Prostate gland (tissue), 2 donors: ENCODE measurements at regions not wholly inside any gene's neighbourhood (a gene's known extent, or its start where the extent isn't known, plus 50 kb on each side); places are given as distances from the start of the nearest gene placed in this dataset.

Source experiments
- DNase-seq: peaks from one replicate; pipeline ENCODE4 v3.0.0-alpha.2; 2019; ENCODE audit warnings: low spot score
- H3K27ac ChIP-seq, 2 donors: fragments of 200-600 bp; sonication (generic); 2 replicates each; pipeline ENCODE4 v1.5.1; 2017 to 2019
- H3K27me3 ChIP-seq: fragments of 200-600 bp; sonication (generic); replicated peaks from 2 replicates; pipeline ENCODE4 v1.5.1; 2019; ENCODE audit not compliant: insufficient read depth
- H3K36me3 ChIP-seq, 2 donors: fragments of 200-600 bp; sonication (generic); 1 replicate in 1 of 2; 2 replicates in 1 of 2; pipeline versions ENCODE4 v1.5.1 to v1.8.1; 2017 to 2019
- H3K4me1 ChIP-seq: fragments of 200-600 bp; sonication (generic); replicated peaks from 2 replicates; pipeline ENCODE4 v1.5.1; 2019
- H3K4me3 ChIP-seq, 2 donors: fragments of 200-600 bp; sonication (generic); 2 replicates each; pipeline ENCODE4 v1.5.1; 2017 to 2019
- H3K9me3 ChIP-seq: fragments of 200-600 bp; sonication (generic); 2 replicates; pipeline ENCODE4 v1.5.1; 2017
- CTCF ChIP-seq, 4 experiments: fragments of 200-600 bp in 2 of 4; fragments of 450-650 bp in 2 of 4; sonication (generic) in 2 of 4; IDR thresholded peaks; 1 replicate in 3 of 4; 2 replicates in 1 of 4; pipeline ENCODE4 v1.5.1; 2016 to 2019; ENCODE audit warnings: antibody characterized with exemption in 4 of 4, mild to moderate bottlenecking in 2 of 4, moderate library complexity in 2 of 4
- POLR2A ChIP-seq: fragments of 450-650 bp; IDR thresholded peaks from one replicate; pipeline ENCODE4 v1.6.1; 2016; ENCODE audit warnings: antibody characterized with exemption, mild to moderate bottlenecking
- POLR2AphosphoS5 ChIP-seq: sonication (generic); formaldehyde crosslinking; IDR thresholded peaks from one replicate; pipeline ENCODE4 v1.6.1; 2017; ENCODE audit warnings: antibody characterized with exemption
- WGBS: methylation state at CpG from one replicate; pipeline ENCODE4 v1.1.5; 2018; 5-methylcytosine and 5-hydroxymethylcytosine counted together
- intact Hi-C: fragments of 100-400 bp; cut with DNase I; formaldehyde crosslinking; loops from one replicate; pipeline ENCODE4 v1.14.2; 2022

- H3K9me3 ChIP-seq, result no peaks in the 10 kb centered on the region
- no peak overlapping the region for H3K27ac ChIP-seq
- H3K4me1 ChIP-seq, result no peaks in the 10 kb centered on the region
- intact Hi-C loops, result no loop called here
- DNase-seq, result no peak
- TF ChIP-seq POLR2AphosphoS5, result no peak
- TF ChIP-seq POLR2A, result no peak
- no peak overlapping the region for H3K4me3 ChIP-seq
- no peaks in the 10 kb centered on the region for H3K36me3 ChIP-seq
- 63% methylated on average over 5 of the region's 5 CpGs for WGBS
- no peaks in the 10 kb centered on the region for H3K27me3 ChIP-seq
Observed at GRCh38 chr16:73228649-73229048, 180.7 kb upstream of the ZFHX3 start.

GRCh38 chr16:73226675-73227074 is 178.7 kb upstream of the ZFHX3 start:
- Histone ChIP-seq H3K9me3 (no peaks in the 10 kb centered on the region), H3K27me3 (no peaks in the 10 kb centered on the region), H3K36me3 (no peaks in the 10 kb centered on the region), H3K27ac (no peak overlapping the region), H3K4me3 (no peak overlapping the region), H3K4me1 (no peaks in the 10 kb centered on the region)
- TF ChIP-seq CTCF (IDR thresholded peaks at IDR 0.05) (no peak), POLR2A (no peak), POLR2AphosphoS5 (no peak)
- intact Hi-C loops, result no loop called here
- 91% methylated on average over 8 of the region's 8 CpGs for WGBS
- DNase-seq, result no peak

- 86% methylated on average over 5 of the region's 5 CpGs for WGBS
- Histone ChIP-seq H3K36me3 (no peaks in the 10 kb centered on the region), H3K27me3 (no peaks in the 10 kb centered on the region), H3K4me3 (no peak overlapping the region), H3K4me1 (no peaks in the 10 kb centered on the region), H3K27ac (no peak overlapping the region), H3K9me3 (no peaks in the 10 kb centered on the region)
- TF ChIP-seq POLR2AphosphoS5, result no peak
- no peak for TF ChIP-seq POLR2A
- TF ChIP-seq CTCF (IDR thresholded peaks at IDR 0.05), result no peak
- intact Hi-C loops, result no loop called here
- DNase-seq, result no peak
Observed at GRCh38 chr16:73225983-73226382, 178.1 kb upstream of the ZFHX3 start.

GRCh38 chr16:73220836-73221235 is 172.9 kb upstream of the ZFHX3 start:
- H3K27ac ChIP-seq, result no peak overlapping the region
- no peaks in the 10 kb centered on the region for H3K9me3 ChIP-seq
- H3K36me3 ChIP-seq, result no peaks in the 10 kb centered on the region
- intact Hi-C loops, result no loop called here
- H3K4me1 ChIP-seq, result no peaks in the 10 kb centered on the region
- TF ChIP-seq CTCF (IDR thresholded peaks at IDR 0.05), result no peak
- no peak for TF ChIP-seq POLR2AphosphoS5
- TF ChIP-seq POLR2A, result no peak
- no peaks in the 10 kb centered on the region for H3K27me3 ChIP-seq
- H3K4me3 ChIP-seq, result no peak overlapping the region
- DNase-seq, result no peak
- WGBS, result 92% methylated on average over 5 of the region's 5 CpGs

- DNase-seq, result no peak
- Histone ChIP-seq H3K36me3 (no peaks in the 10 kb centered on the region), H3K4me3 (no peak overlapping the region), H3K9me3 (no peaks in the 10 kb centered on the region), H3K27me3 (no peaks in the 10 kb centered on the region), H3K27ac (no peak overlapping the region), H3K4me1 (no peaks in the 10 kb centered on the region)
- TF ChIP-seq POLR2A, result no peak
- TF ChIP-seq POLR2AphosphoS5, result no peak
- no peak for TF ChIP-seq CTCF (IDR thresholded peaks at IDR 0.05)
- WGBS, result 97% methylated on average over 1 of the region's 1 CpG
- intact Hi-C loops, result no loop called here
Observed at GRCh38 chr16:73219176-73219575, 171.2 kb upstream of the ZFHX3 start.

GRCh38 chr16:73217654-73218053 is 169.7 kb upstream of the ZFHX3 start:
- Histone ChIP-seq H3K4me1 (no peaks in the 10 kb centered on the region), H3K36me3 (no peaks in the 10 kb centered on the region), H3K9me3 (no peaks in the 10 kb centered on the region), H3K27ac (no peak overlapping the region), H3K27me3 (no peaks in the 10 kb centered on the region), H3K4me3 (no peak overlapping the region)
- no peak for DNase-seq
- TF ChIP-seq POLR2AphosphoS5 (no peak), CTCF (IDR thresholded peaks at IDR 0.05) (no peak), POLR2A (no peak)
- intact Hi-C loops, result no loop called here
- 80% methylated on average over 3 of the region's 3 CpGs for WGBS
